ENCODE measurements at regions not wholly inside any gene's neighbourhood (a gene's known extent, or its start where the extent isn't known, plus 50 kb on each side); places are given as distances from the start of the nearest gene placed in this dataset.

- TF ChIP-seq CTCF (IDR thresholded peaks at IDR 0.05; ENCODE audit: insufficient read depth, low read length) (no peak), POLR2AphosphoS5 (IDR thresholded peaks at IDR 0.05; ENCODE audit: low read depth) (no peak)
Observed at GRCh38 chr3:56932866-56933265, 127.6 kb upstream of the SPATA12 start.

Measured in HL-60 (cell line).